Progenitor cell of endocrine pancreas (in vitro differentiated cells): ENCODE measurements at regions not wholly inside any gene's neighbourhood (a gene's known extent, or its start where the extent isn't known, plus 50 kb on each side); places are given as distances from the start of the nearest gene placed in this dataset.

Experiments
- DNase-seq: peaks from one replicate; pipeline ENCODE4 v3.0.0; 2021; ENCODE audit warnings: low spot score; ENCODE audit not compliant: unreplicated experiment
- H3K27ac Mint-ChIP-seq: 2 replicates; pipeline ENCODE4 v1.8.0; 2021; ENCODE audit warnings: mild to moderate bottlenecking, moderate library complexity, mixed read lengths
- H3K27me3 Mint-ChIP-seq: 2 replicates; pipeline ENCODE4 v1.8.0; 2021; ENCODE audit warnings: mixed read lengths
- H3K36me3 Mint-ChIP-seq: 2 replicates; pipeline ENCODE4 v1.8.0; 2022; ENCODE audit warnings: mixed read lengths; ENCODE audit not compliant: insufficient read depth
- H3K4me1 Mint-ChIP-seq: 2 replicates; pipeline ENCODE4 v1.8.0; 2021; ENCODE audit warnings: low read depth, mixed read lengths
- H3K4me3 Mint-ChIP-seq: 2 replicates; pipeline ENCODE4 v1.8.0; 2021; ENCODE audit warnings: low read depth, mild to moderate bottlenecking, moderate library complexity, mixed read lengths
- H3K9me3 Mint-ChIP-seq: 2 replicates; pipeline ENCODE4 v1.8.0; 2021; ENCODE audit warnings: low read depth, mixed read lengths
- CTCF ChIP-seq: fragments of 200-600 bp; sonication (generic); IDR thresholded peaks from one replicate; pipeline ENCODE4 v1.5.0; 2021; ENCODE audit warnings: antibody characterized with exemption, mild to moderate bottlenecking; ENCODE audit not compliant: unreplicated experiment

GRCh38 chr2:226079196-226079595 lies 679.7 kb downstream of the NYAP2 start:
- H3K36me3 Mint-ChIP-seq = no peaks in the 10 kb centered on the region
- H3K27ac Mint-ChIP-seq = no peak overlapping the region
- H3K4me1 Mint-ChIP-seq = peaks cover 1% of the 10 kb centered on the region
- no peak overlapping the region for H3K4me3 Mint-ChIP-seq
- no peak for DNase-seq
- no peaks in the 10 kb centered on the region for H3K27me3 Mint-ChIP-seq
- no peak for TF ChIP-seq CTCF
- no peaks in the 10 kb centered on the region for H3K9me3 Mint-ChIP-seq

- no peak for DNase-seq
- Mint-ChIP-seq H3K36me3 (no peaks in the 10 kb centered on the region), H3K9me3 (no peaks in the 10 kb centered on the region), H3K4me3 (no peak overlapping the region), H3K4me1 (peaks cover 1% of the 10 kb centered on the region), H3K27me3 (no peaks in the 10 kb centered on the region), H3K27ac (no peak overlapping the region)
- no peak for TF ChIP-seq CTCF
Measured at GRCh38 chr2:226078666-226079065, 679.2 kb downstream of the NYAP2 start.

- no peak overlapping the region for H3K4me3 Mint-ChIP-seq
- H3K36me3 Mint-ChIP-seq = no peaks in the 10 kb centered on the region
- DNase-seq = no peak
- no peak overlapping the region for H3K27ac Mint-ChIP-seq
- peaks cover 1% of the 10 kb centered on the region for H3K4me1 Mint-ChIP-seq
- TF ChIP-seq CTCF = no peak
- no peaks in the 10 kb centered on the region for H3K27me3 Mint-ChIP-seq
- no peaks in the 10 kb centered on the region for H3K9me3 Mint-ChIP-seq
Measured at GRCh38 chr2:226077841-226078240, 678.3 kb downstream of the NYAP2 start.

GRCh38 chr2:226077031-226077430 lies 677.5 kb downstream of the NYAP2 start:
- H3K27ac Mint-ChIP-seq = no peak overlapping the region
- no peak for DNase-seq
- no peak overlapping the region for H3K4me3 Mint-ChIP-seq
- H3K36me3 Mint-ChIP-seq = no peaks in the 10 kb centered on the region
- no peak for TF ChIP-seq CTCF
- peaks cover 1% of the 10 kb centered on the region for H3K4me1 Mint-ChIP-seq
- H3K27me3 Mint-ChIP-seq = no peaks in the 10 kb centered on the region
- no peaks in the 10 kb centered on the region for H3K9me3 Mint-ChIP-seq

- peaks cover 1% of the 10 kb centered on the region for H3K4me1 Mint-ChIP-seq
- no peaks in the 10 kb centered on the region for H3K36me3 Mint-ChIP-seq
- no peaks in the 10 kb centered on the region for H3K27me3 Mint-ChIP-seq
- no peak overlapping the region for H3K4me3 Mint-ChIP-seq
- TF ChIP-seq CTCF = no peak
- no peak overlapping the region for H3K27ac Mint-ChIP-seq
- no peaks in the 10 kb centered on the region for H3K9me3 Mint-ChIP-seq
- DNase-seq = no peak
Measured at GRCh38 chr2:226076529-226076928, 677.0 kb downstream of the NYAP2 start.

- H3K36me3 Mint-ChIP-seq = no peaks in the 10 kb centered on the region
- peaks cover 1% of the 10 kb centered on the region for H3K4me1 Mint-ChIP-seq
- H3K27ac Mint-ChIP-seq = no peak overlapping the region
- no peak for TF ChIP-seq CTCF
- H3K27me3 Mint-ChIP-seq = no peaks in the 10 kb centered on the region
- peaks cover 6% of the 10 kb centered on the region for H3K9me3 Mint-ChIP-seq
- no peak for DNase-seq
- H3K4me3 Mint-ChIP-seq = no peak overlapping the region
Measured at GRCh38 chr2:226074391-226074790, 674.9 kb downstream of the NYAP2 start.
